ENCODE measurements at regions not wholly inside any gene's neighbourhood (a gene's known extent, or its start where the extent isn't known, plus 50 kb on each side); places are given as distances from the start of the nearest gene placed in this dataset.

DNA sequence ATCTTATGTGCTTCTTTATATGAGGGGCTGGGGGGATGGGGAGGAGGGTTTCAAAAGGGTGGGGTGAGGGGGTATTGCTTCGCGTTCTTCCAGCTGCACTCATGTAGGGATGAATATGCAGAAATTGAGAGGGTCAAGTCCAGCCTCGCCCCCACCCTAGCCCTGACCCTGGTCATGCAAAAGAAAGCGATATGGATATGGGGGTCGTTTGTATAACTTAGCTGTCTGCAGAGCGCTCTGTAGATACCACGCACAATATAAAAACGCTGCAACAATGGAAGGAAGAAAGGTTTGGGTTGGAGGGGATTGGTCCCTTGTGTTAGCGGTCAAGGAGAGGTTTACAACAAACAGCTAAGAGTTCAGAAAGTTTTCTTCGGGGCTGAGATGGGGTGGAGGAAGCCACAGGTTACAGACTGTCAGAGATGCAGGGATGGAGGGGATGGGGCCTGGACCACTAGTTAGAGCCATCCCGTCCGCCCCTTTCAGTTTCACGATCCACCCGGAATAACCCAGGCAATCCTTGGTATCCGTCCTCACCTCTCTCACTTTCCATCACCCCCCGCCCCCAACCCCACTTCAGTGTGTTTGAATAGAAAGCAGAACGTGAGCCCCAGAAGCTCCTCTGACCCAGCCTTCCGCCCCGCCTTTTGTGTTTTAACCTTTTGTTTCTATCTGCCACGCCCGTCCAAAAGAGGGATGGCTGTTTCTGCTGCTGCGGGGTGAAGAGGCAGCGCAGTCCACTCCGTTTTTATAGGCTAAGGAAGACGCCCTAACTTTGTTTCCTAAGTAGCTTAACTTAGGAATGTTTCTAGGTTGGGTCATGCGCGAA is 73.5 kb downstream of the SOX4 start:
- TF ChIP-seq GATA2 (IDR thresholded peaks at IDR 0.05; ENCODE audit: low read depth, low read length) (no peak), GATA3 (IDR thresholded peaks at IDR 0.05; ENCODE audit: low read depth, low read length) (no peak)
